ENCODE measurements at regions not wholly inside any gene's neighbourhood (a gene's known extent, or its start where the extent isn't known, plus 50 kb on each side); places are given as distances from the start of the nearest gene placed in this dataset.

DNA sequence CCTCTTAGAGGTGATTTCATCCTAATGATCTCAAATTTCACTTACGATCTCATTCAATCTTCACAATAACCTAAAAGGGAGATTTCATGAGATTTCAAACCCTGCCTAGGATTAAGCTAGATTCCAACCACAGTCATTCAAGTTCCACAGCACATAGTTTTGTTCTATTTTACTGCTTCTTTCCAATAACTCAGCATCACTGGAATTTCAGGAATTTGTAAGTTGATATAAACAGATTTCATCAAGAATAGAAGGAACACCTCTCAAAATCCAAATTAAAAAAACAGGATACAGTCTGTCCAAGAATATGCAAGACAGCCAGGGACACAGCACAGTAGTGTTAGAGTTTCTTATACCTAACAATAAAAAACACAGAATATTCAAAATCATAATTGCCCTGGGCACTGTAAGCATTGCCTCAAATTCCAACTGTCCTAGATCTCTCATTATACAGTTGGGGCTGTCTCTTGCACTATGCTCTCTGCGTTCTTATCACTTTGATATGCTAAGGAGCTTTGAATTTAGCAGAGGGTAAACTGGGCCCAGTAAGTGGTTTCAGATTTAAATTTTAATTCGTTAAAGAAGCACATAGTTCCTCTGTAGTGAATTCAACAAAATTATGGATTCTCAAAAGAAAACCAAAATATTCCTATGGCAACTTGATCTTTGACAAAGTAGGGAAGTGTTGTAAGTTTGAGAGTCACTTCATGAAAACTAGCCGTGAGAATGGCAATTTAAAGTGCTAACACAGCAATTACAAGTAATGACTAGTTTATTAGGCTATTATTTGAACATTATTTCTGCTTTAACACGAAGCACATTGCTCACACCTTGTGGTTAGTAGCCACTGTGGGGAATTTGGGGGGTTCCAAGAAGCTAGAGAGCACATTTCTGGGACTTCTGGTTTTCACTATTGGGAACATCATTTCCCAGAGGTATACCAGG lies 478.6 kb upstream of the C9orf72 start:
- Histone ChIP-seq H3K27me3 (no peaks in the 10 kb centered on the region), H3K36me3 (no peaks in the 10 kb centered on the region), H3K27ac (no peak overlapping the region), H3K4me3 (no peak overlapping the region), H3K9me3 (no peaks in the 10 kb centered on the region), H3K4me1 (no peaks in the 10 kb centered on the region)
- intact Hi-C loops (cut with DNase I), result no loop called here
- TF ChIP-seq, protein P1, sequence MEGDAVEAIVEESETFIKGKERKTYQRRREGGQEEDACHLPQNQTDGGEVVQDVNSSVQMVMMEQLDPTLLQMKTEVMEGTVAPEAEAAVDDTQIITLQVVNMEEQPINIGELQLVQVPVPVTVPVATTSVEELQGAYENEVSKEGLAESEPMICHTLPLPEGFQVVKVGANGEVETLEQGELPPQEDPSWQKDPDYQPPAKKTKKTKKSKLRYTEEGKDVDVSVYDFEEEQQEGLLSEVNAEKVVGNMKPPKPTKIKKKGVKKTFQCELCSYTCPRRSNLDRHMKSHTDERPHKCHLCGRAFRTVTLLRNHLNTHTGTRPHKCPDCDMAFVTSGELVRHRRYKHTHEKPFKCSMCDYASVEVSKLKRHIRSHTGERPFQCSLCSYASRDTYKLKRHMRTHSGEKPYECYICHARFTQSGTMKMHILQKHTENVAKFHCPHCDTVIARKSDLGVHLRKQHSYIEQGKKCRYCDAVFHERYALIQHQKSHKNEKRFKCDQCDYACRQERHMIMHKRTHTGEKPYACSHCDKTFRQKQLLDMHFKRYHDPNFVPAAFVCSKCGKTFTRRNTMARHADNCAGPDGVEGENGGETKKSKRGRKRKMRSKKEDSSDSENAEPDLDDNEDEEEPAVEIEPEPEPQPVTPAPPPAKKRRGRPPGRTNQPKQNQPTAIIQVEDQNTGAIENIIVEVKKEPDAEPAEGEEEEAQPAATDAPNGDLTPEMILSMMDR (IDR thresholded peaks at IDR 0.05), result no peak
- DNase-seq, result no peak
- no peak for ATAC-seq

DNA sequence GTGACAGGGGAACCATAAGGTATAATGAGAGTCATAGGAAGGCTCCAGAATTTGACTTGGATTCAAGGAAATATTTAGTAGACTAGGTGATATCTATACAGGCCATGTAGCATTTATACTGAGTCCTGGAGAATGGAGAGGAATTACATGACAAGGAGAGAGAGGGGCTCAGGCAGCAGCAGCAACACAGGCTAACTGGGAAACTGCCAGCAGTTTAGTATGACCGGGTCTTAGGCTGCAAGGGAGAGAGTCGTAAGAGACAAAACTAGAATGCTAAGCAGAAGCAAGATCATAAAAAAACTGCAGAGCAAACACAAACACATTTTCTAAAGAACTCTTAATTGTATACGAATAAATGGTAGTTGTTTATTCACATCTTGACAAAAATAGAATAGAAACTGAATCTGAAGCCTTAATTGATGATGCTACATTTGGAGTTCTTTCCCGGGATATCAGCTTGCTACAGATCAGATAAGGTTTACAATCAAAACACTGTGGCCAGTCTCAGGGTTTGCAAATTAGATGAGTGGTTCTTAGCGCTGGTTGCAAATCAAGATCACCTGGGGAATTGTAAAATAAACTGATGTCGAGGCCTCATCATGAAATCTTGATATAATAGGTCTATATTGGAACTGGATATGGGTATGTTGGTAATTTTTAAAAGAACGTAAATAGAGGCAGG lies 480.0 kb upstream of the C9orf72 start:
- TF ChIP-seq, protein P1 (IDR thresholded peaks at IDR 0.05), result no peak
- intact Hi-C loops (cut with DNase I), result no loop called here
- H3K27me3 ChIP-seq, result no peaks in the 10 kb centered on the region

DNA sequence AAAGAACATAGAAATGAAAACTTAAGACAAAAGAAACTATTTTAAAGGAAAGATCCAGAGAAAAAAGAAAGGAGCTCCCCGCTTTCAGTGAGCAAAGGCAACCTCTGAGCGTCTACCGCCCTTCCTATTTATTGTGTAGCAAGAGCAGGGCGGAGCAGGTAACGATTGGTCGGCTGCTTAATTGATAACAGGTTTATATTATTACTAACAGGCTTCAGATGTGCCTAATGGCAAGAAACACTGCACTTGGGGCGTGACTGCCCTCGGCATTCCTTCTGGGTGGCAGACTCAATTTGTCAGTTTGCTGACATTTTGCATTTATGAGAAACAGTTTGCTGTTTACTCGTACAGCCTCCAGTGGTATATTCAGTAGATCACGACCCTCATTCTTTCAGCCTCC lies 482.7 kb upstream of the C9orf72 start:
- intact Hi-C loops (cut with DNase I), result no loop called here
- TF ChIP-seq, protein P1 (IDR thresholded peaks at IDR 0.05), result no peak
- Histone ChIP-seq H3K36me3 (no peaks in the 10 kb centered on the region), H3K27me3 (no peaks in the 10 kb centered on the region), H3K4me1 (no peaks in the 10 kb centered on the region), H3K9me3 (no peaks in the 10 kb centered on the region), H3K27ac (no peak overlapping the region), H3K4me3 (no peak overlapping the region)
- DNase-seq (no peak), ATAC-seq (no peak)

More for the DNA sequence above, 480.0 kb upstream of the C9orf72 start:
- Histone ChIP-seq H3K27ac (no peak overlapping the region), H3K4me3 (no peak overlapping the region), H3K36me3 (no peaks in the 10 kb centered on the region), H3K9me3 (no peaks in the 10 kb centered on the region), H3K4me1 (no peaks in the 10 kb centered on the region)
- ATAC-seq, result no peak
- DNase-seq, result peak in 1 of 4 donors; percentile 29

DNA sequence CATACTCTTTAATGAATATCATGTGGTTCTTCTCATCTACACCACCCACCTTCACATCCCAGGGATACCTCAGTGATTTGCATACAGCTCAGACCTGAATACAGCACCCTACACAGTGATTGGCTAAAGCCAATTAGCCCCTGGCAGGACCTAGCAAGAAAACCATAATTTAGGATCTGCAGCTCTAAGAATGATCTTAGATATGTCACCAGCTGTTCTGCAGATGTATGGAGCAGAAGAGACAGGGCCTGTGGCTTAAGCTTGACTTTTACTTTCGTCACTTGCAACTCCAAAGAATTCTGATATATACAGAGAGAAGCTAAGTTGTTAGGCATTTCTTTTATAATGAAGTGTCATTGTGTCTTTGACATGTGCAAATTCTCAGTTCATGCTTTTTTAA lies 483.2 kb upstream of the C9orf72 start:
- no peak overlapping the region for H3K4me3 ChIP-seq
- ATAC-seq (no peak), DNase-seq (peak in 1 of 4 donors; percentile 19)
- TF ChIP-seq, protein P1 (IDR thresholded peaks at IDR 0.05), result no peak
- no peak overlapping the region for H3K27ac ChIP-seq
- H3K36me3 ChIP-seq, result no peaks in the 10 kb centered on the region
- no peaks in the 10 kb centered on the region for H3K4me1 ChIP-seq
- H3K9me3 ChIP-seq, result no peaks in the 10 kb centered on the region
- intact Hi-C loops (cut with DNase I), result no loop called here
- H3K27me3 ChIP-seq, result no peaks in the 10 kb centered on the region

DNA sequence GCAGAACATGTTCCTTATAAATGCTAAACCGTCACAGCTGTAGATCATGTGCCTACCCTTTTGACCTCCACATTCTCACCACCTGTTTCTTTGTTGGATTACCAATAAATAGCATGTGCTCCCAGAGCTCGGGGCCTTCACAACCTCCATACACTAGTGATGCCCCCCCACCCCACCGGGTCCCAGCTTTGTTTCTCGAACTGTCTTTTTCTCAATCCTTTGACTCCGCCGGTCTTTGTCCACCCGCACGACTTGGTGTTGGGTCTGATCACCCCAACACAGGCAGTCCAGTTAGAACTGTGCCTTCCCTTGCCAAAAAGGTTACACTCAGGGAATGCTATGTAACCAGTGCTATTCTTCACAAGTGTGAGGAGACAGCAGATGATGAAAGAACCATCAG lies 485.9 kb upstream of the C9orf72 start:
- no peaks in the 10 kb centered on the region for H3K27me3 ChIP-seq
- TF ChIP-seq, protein P1 (IDR thresholded peaks at IDR 0.05), result no peak
- no peak overlapping the region for H3K27ac ChIP-seq
- no peak overlapping the region for H3K4me3 ChIP-seq
- ATAC-seq (no peak), DNase-seq (peak in 1 of 4 donors; percentile 33)
- no peaks in the 10 kb centered on the region for H3K36me3 ChIP-seq
- intact Hi-C loops (cut with DNase I), result no loop called here
- no peaks in the 10 kb centered on the region for H3K9me3 ChIP-seq
- H3K4me1 ChIP-seq, result no peaks in the 10 kb centered on the region
